Fibroblast of the conjunctiva (primary cell): ENCODE measurements at regions not wholly inside any gene's neighbourhood (a gene's known extent, or its start where the extent isn't known, plus 50 kb on each side); places are given as distances from the start of the nearest gene placed in this dataset.

Source experiments
- DNase-seq: peaks from one replicate; pipeline ENCODE4 v3.0.0-alpha.2; 2010; ENCODE audit warnings: low read depth

- no peak for DNase-seq
These were observed 175.4 kb upstream of the TP63 start for GRCh38 chr3:189455641-189456417.

- no peak for DNase-seq
These were observed 174.0 kb upstream of the TP63 start for GRCh38 chr3:189457201-189457607.

GRCh38 chr3:189457631-189458412 is 173.4 kb upstream of the TP63 start:
- no peak for DNase-seq

GRCh38 chr3:189458528-189458927 is 172.7 kb upstream of the TP63 start:
- no peak for DNase-seq

GRCh38 chr3:189459231-189459630 is 172.0 kb upstream of the TP63 start:
- no peak for DNase-seq

- DNase-seq, result no peak
These were observed 170.7 kb upstream of the TP63 start for GRCh38 chr3:189460511-189460910.

- no peak for DNase-seq
These were observed 166.4 kb upstream of the TP63 start for GRCh38 chr3:189464799-189465198.

- no peak for DNase-seq
These were observed 165.2 kb upstream of the TP63 start for GRCh38 chr3:189466004-189466403.

GRCh38 chr3:189467451-189467850 is 163.7 kb upstream of the TP63 start:
- no peak for DNase-seq

- no peak for DNase-seq
These were observed 156.2 kb upstream of the TP63 start for GRCh38 chr3:189474944-189475343.

GRCh38 chr3:189477614-189478013 is 153.6 kb upstream of the TP63 start:
- no peak for DNase-seq

GRCh38 chr3:189486556-189486955 is 144.6 kb upstream of the TP63 start:
- DNase-seq, result no peak

GRCh38 chr3:189488241-189488767 is 142.9 kb upstream of the TP63 start:
- peak; percentile 5 for DNase-seq

- DNase-seq, result no peak
These were observed 140.9 kb upstream of the TP63 start for GRCh38 chr3:189490337-189490736.

GRCh38 chr3:189490749-189491148 is 140.4 kb upstream of the TP63 start:
- no peak for DNase-seq

GRCh38 chr3:189491831-189492230 is 139.4 kb upstream of the TP63 start:
- no peak for DNase-seq

GRCh38 chr3:189493271-189493670 is 137.9 kb upstream of the TP63 start:
- DNase-seq, result no peak

- DNase-seq, result no peak
These were observed 136.6 kb upstream of the TP63 start for GRCh38 chr3:189494632-189495031.

GRCh38 chr3:189496375-189497138 is 134.6 kb upstream of the TP63 start:
- no peak for DNase-seq

- DNase-seq, result no peak
These were observed 132.0 kb upstream of the TP63 start for GRCh38 chr3:189498995-189499704.

- no peak for DNase-seq
These were observed 130.9 kb upstream of the TP63 start for GRCh38 chr3:189500299-189500698.
